ENCODE measurements at regions not wholly inside any gene's neighbourhood (a gene's known extent, or its start where the extent isn't known, plus 50 kb on each side); places are given as distances from the start of the nearest gene placed in this dataset.

- no peak overlapping the region for H3K9ac ChIP-seq (ENCODE audit: low read length)
- no peaks in the 10 kb centered on the region for H3K4me1 ChIP-seq (ENCODE audit: control insufficient read depth, insufficient read depth, low read length)
- H3K9me3 ChIP-seq (ENCODE audit: control insufficient read depth, low read length), result peaks cover 8% of the 10 kb centered on the region
- H3K4me3 ChIP-seq (ENCODE audit: low read length), result no peak overlapping the region
- H3K36me3 ChIP-seq (ENCODE audit: control insufficient read depth, insufficient read depth, low read length, severe bottlenecking), result no peaks in the 10 kb centered on the region
- H3K27me3 ChIP-seq (replicated peaks; ENCODE audit: control insufficient read depth, insufficient read depth, low read length), result no peaks in the 10 kb centered on the region
- DNase-seq (ENCODE audit: low read depth), result no peak
Observed at GRCh38 chr21:17930093-17930492, 110.9 kb upstream of the C21orf91 start.

GRCh38 chr21:17929510-17929909 is 110.4 kb upstream of the C21orf91 start:
- Histone ChIP-seq H3K36me3 (ENCODE audit: control insufficient read depth, insufficient read depth, low read length, severe bottlenecking) (no peaks in the 10 kb centered on the region), H3K27me3 (replicated peaks; ENCODE audit: control insufficient read depth, insufficient read depth, low read length) (no peaks in the 10 kb centered on the region), H3K4me3 (ENCODE audit: low read length) (no peak overlapping the region), H3K4me1 (ENCODE audit: control insufficient read depth, insufficient read depth, low read length) (no peaks in the 10 kb centered on the region), H3K9ac (ENCODE audit: low read length) (no peak overlapping the region), H3K9me3 (ENCODE audit: control insufficient read depth, low read length) (peaks cover 8% of the 10 kb centered on the region)
- DNase-seq (ENCODE audit: low read depth), result no peak

- Histone ChIP-seq H3K27me3 (replicated peaks; ENCODE audit: control insufficient read depth, insufficient read depth, low read length) (no peaks in the 10 kb centered on the region), H3K9me3 (ENCODE audit: control insufficient read depth, low read length) (peaks cover 3% of the 10 kb centered on the region), H3K36me3 (ENCODE audit: control insufficient read depth, insufficient read depth, low read length, severe bottlenecking) (no peaks in the 10 kb centered on the region), H3K4me1 (ENCODE audit: control insufficient read depth, insufficient read depth, low read length) (peaks cover 20% of the 10 kb centered on the region), H3K9ac (ENCODE audit: low read length) (no peak overlapping the region), H3K4me3 (ENCODE audit: low read length) (no peak overlapping the region)
- DNase-seq (ENCODE audit: low read depth), result peak; percentile 44
Observed at GRCh38 chr21:17925899-17926298, 106.7 kb upstream of the C21orf91 start.

- no peak overlapping the region for H3K4me3 ChIP-seq (ENCODE audit: low read length)
- H3K9me3 ChIP-seq (ENCODE audit: control insufficient read depth, low read length), result peaks cover 11% of the 10 kb centered on the region
- no peaks in the 10 kb centered on the region for H3K27me3 ChIP-seq (replicated peaks; ENCODE audit: control insufficient read depth, insufficient read depth, low read length)
- no peaks in the 10 kb centered on the region for H3K36me3 ChIP-seq (ENCODE audit: control insufficient read depth, insufficient read depth, low read length, severe bottlenecking)
- peak; percentile 78 for DNase-seq (ENCODE audit: low read depth)
- H3K9ac ChIP-seq (ENCODE audit: low read length), result no peak overlapping the region
- H3K4me1 ChIP-seq (ENCODE audit: control insufficient read depth, insufficient read depth, low read length), result peaks cover 20% of the 10 kb centered on the region
Observed at GRCh38 chr21:17925000-17925610, 105.9 kb upstream of the C21orf91 start.

GRCh38 chr21:17921579-17922530 is 102.7 kb upstream of the C21orf91 start:
- Histone ChIP-seq H3K4me3 (ENCODE audit: low read length) (no peak overlapping the region), H3K9ac (ENCODE audit: low read length) (no peak overlapping the region), H3K9me3 (ENCODE audit: control insufficient read depth, low read length) (peaks cover 13% of the 10 kb centered on the region), H3K36me3 (ENCODE audit: control insufficient read depth, insufficient read depth, low read length, severe bottlenecking) (no peaks in the 10 kb centered on the region), H3K27me3 (replicated peaks; ENCODE audit: control insufficient read depth, insufficient read depth, low read length) (no peaks in the 10 kb centered on the region), H3K4me1 (ENCODE audit: control insufficient read depth, insufficient read depth, low read length) (peaks cover 20% of the 10 kb centered on the region)
- DNase-seq (ENCODE audit: low read depth), result peak; percentile 21

GRCh38 chr21:17915976-17916375 is 96.8 kb upstream of the C21orf91 start:
- Histone ChIP-seq H3K4me3 (ENCODE audit: low read length) (no peak overlapping the region), H3K36me3 (ENCODE audit: control insufficient read depth, insufficient read depth, low read length, severe bottlenecking) (no peaks in the 10 kb centered on the region), H3K4me1 (ENCODE audit: control insufficient read depth, insufficient read depth, low read length) (peaks cover under 1% of the 10 kb centered on the region), H3K9ac (ENCODE audit: low read length) (no peak overlapping the region), H3K9me3 (ENCODE audit: control insufficient read depth, low read length) (peaks cover 11% of the 10 kb centered on the region), H3K27me3 (replicated peaks; ENCODE audit: control insufficient read depth, insufficient read depth, low read length) (no peaks in the 10 kb centered on the region)
- no peak for DNase-seq (ENCODE audit: low read depth)

- peak; percentile 38 for DNase-seq (ENCODE audit: low read depth)
- Histone ChIP-seq H3K27me3 (replicated peaks; ENCODE audit: control insufficient read depth, insufficient read depth, low read length) (no peaks in the 10 kb centered on the region), H3K9me3 (ENCODE audit: control insufficient read depth, low read length) (no peaks in the 10 kb centered on the region), H3K9ac (ENCODE audit: low read length) (no peak overlapping the region), H3K36me3 (ENCODE audit: control insufficient read depth, insufficient read depth, low read length, severe bottlenecking) (no peaks in the 10 kb centered on the region), H3K4me1 (ENCODE audit: control insufficient read depth, insufficient read depth, low read length) (no peaks in the 10 kb centered on the region), H3K4me3 (ENCODE audit: low read length) (no peak overlapping the region)
Observed at GRCh38 chr21:17911628-17912027, 92.5 kb upstream of the C21orf91 start.

- DNase-seq (ENCODE audit: low read depth), result no peak
- Histone ChIP-seq H3K4me3 (ENCODE audit: low read length) (peak overlapping the region; percentile 7), H3K27me3 (replicated peaks; ENCODE audit: control insufficient read depth, insufficient read depth, low read length) (no peaks in the 10 kb centered on the region), H3K9ac (ENCODE audit: low read length) (peak overlapping the region; percentile 13), H3K9me3 (ENCODE audit: control insufficient read depth, low read length) (peaks cover 2% of the 10 kb centered on the region), H3K36me3 (ENCODE audit: control insufficient read depth, insufficient read depth, low read length, severe bottlenecking) (no peaks in the 10 kb centered on the region), H3K4me1 (ENCODE audit: control insufficient read depth, insufficient read depth, low read length) (peaks cover 26% of the 10 kb centered on the region)
Observed at GRCh38 chr21:17903929-17904639, 84.9 kb upstream of the C21orf91 start.

GRCh38 chr21:17903029-17903806 is 84.1 kb upstream of the C21orf91 start:
- no peak overlapping the region for H3K4me3 ChIP-seq (ENCODE audit: low read length)
- H3K4me1 ChIP-seq (ENCODE audit: control insufficient read depth, insufficient read depth, low read length), result peaks cover 26% of the 10 kb centered on the region
- peaks cover 10% of the 10 kb centered on the region for H3K9me3 ChIP-seq (ENCODE audit: control insufficient read depth, low read length)
- no peaks in the 10 kb centered on the region for H3K27me3 ChIP-seq (replicated peaks; ENCODE audit: control insufficient read depth, insufficient read depth, low read length)
- peak; percentile 87 for DNase-seq (ENCODE audit: low read depth)
- H3K36me3 ChIP-seq (ENCODE audit: control insufficient read depth, insufficient read depth, low read length, severe bottlenecking), result no peaks in the 10 kb centered on the region
- H3K9ac ChIP-seq (ENCODE audit: low read length), result no peak overlapping the region

GRCh38 chr21:17901458-17902079 is 82.4 kb upstream of the C21orf91 start:
- Histone ChIP-seq H3K9me3 (ENCODE audit: control insufficient read depth, low read length) (peaks cover 12% of the 10 kb centered on the region), H3K36me3 (ENCODE audit: control insufficient read depth, insufficient read depth, low read length, severe bottlenecking) (no peaks in the 10 kb centered on the region), H3K4me3 (ENCODE audit: low read length) (peak overlapping the region; percentile 1), H3K27me3 (replicated peaks; ENCODE audit: control insufficient read depth, insufficient read depth, low read length) (no peaks in the 10 kb centered on the region), H3K9ac (ENCODE audit: low read length) (no peak overlapping the region), H3K4me1 (ENCODE audit: control insufficient read depth, insufficient read depth, low read length) (peaks cover 26% of the 10 kb centered on the region)
- peak; percentile 20 for DNase-seq (ENCODE audit: low read depth)
